ENCODE measurements at regions not wholly inside any gene's neighbourhood (a gene's known extent, or its start where the extent isn't known, plus 50 kb on each side); places are given as distances from the start of the nearest gene placed in this dataset.

GRCh38 chr9:20291201-20291600 is 331.1 kb downstream of the MLLT3 start:
- Mint-ChIP-seq H3K27me3 (peaks cover 13 to 21% of the 10 kb centered on the region in 2 donors), H3K4me3 (no peak overlapping the region), H3K9me3 (peaks cover 0 to 3% of the 10 kb centered on the region in 2 donors), H3K4me1 (peaks cover 0 to 9% of the 10 kb centered on the region in 2 donors), H3K36me3 (no peaks in the 10 kb centered on the region), H3K27ac (no peak overlapping the region)
- ATAC-seq (replicated peaks) (no peak), DNase-seq (no peak)

DNA sequence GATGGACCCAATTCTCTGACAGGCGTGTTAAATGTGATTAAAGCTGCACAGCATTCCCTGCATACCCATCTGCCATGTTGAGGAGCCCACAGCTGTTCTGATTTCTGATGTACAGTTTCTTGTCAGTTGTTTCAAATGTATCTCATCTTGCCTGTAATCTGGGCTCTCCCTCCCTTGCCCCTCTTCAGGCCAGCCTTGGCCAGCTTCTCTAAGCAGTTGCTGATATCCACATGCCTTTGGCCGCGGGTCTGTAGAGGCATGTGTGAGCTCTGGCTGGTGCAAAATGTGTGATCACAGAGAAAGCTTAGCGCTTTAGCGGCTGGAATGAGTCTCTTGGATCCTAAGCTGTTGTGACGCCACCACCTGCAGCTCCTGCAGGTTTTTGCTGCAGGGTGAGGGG is 332.0 kb downstream of the MLLT3 start:
- H3K4me3 Mint-ChIP-seq = no peak overlapping the region
- no peak overlapping the region for H3K27ac Mint-ChIP-seq
- peaks cover 0 to 11% of the 10 kb centered on the region in 2 donors for H3K4me1 Mint-ChIP-seq
- H3K27me3 Mint-ChIP-seq = peaks cover 13 to 21% of the 10 kb centered on the region in 2 donors
- ATAC-seq (replicated peaks) (no peak), DNase-seq (no peak)
- peaks cover 0 to 3% of the 10 kb centered on the region in 2 donors for H3K9me3 Mint-ChIP-seq
- no peaks in the 10 kb centered on the region for H3K36me3 Mint-ChIP-seq

DNA sequence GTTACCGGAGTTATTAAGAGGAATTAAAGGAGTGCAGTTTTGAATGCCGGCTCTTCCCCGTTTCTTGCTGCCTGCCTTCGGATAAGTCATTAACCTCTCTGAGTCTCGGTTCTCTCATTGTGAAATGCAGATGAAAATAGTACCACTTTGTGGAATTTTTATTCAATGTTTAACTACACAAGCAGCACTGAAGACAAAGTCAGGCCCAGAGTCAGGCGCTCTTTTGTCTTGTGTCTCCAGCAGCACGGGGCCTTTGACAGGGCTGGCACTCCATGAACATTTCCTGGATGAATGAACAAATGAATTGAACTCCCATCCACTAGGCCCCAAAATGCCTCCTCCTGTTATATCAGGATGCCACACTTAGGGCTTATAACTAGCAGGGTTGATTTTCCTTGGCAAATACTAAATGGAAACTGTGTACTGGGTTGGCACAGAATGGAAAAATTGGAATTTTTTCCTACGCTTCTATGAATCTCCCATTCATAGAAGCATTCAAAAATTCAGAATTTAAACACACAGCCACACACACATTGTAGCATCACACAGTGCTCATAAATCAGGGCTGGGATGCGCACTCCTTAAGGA is 332.8 kb downstream of the MLLT3 start:
- ATAC-seq (replicated peaks) (no peak), DNase-seq (no peak)
- Mint-ChIP-seq H3K9me3 (peaks cover 0 to 3% of the 10 kb centered on the region in 2 donors), H3K36me3 (no peaks in the 10 kb centered on the region), H3K27me3 (peaks cover 13 to 21% of the 10 kb centered on the region in 2 donors), H3K4me3 (no peak overlapping the region), H3K27ac (no peak overlapping the region), H3K4me1 (peaks cover 0 to 11% of the 10 kb centered on the region in 2 donors)

- no peak for DNase-seq
- H3K9me3 Mint-ChIP-seq = peaks cover 0 to 1% of the 10 kb centered on the region in 2 donors
- H3K36me3 Mint-ChIP-seq = no peaks in the 10 kb centered on the region
- peaks cover 0 to 11% of the 10 kb centered on the region in 2 donors for H3K4me1 Mint-ChIP-seq
- ATAC-seq (replicated peaks) = no peak
- no peak overlapping the region for H3K4me3 Mint-ChIP-seq
- peaks cover 8 to 16% of the 10 kb centered on the region in 2 donors for H3K27me3 Mint-ChIP-seq
- no peak overlapping the region for H3K27ac Mint-ChIP-seq
Observed at GRCh38 chr9:20286969-20287368, 335.3 kb downstream of the MLLT3 start.

DNA sequence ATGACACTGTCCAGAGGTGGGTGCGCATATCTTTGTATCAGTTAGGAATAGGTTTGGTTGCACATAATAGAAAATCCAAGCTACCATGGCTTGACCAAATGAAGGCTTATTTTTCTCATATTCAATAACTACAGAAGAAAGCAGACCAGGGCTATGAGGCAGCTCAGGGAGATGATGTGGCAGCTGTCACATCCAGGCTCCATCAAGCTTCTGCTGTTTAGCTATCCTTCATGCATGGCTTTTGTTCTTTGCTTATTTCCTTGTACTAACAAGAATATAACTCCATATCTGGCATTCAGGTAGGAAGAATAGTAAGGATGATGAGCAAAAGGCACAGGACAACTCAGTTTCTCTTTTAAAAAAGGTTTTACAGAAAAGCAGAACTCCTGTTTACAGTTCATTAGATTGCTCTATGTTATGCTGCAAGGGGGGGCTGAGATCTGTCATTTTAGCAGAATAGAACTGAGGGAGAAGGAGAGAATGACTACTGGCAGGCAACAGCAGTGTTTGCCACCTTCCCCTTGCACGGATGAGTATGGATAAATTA is 336.1 kb downstream of the MLLT3 start:
- H3K4me3 Mint-ChIP-seq = no peak overlapping the region
- peaks cover 0 to 11% of the 10 kb centered on the region in 2 donors for H3K4me1 Mint-ChIP-seq
- no peaks in the 10 kb centered on the region for H3K9me3 Mint-ChIP-seq
- no peak overlapping the region for H3K27ac Mint-ChIP-seq
- H3K36me3 Mint-ChIP-seq = no peaks in the 10 kb centered on the region
- ATAC-seq (replicated peaks) (no peak), DNase-seq (no peak)
- peaks cover 4 to 10% of the 10 kb centered on the region in 2 donors for H3K27me3 Mint-ChIP-seq

DNA sequence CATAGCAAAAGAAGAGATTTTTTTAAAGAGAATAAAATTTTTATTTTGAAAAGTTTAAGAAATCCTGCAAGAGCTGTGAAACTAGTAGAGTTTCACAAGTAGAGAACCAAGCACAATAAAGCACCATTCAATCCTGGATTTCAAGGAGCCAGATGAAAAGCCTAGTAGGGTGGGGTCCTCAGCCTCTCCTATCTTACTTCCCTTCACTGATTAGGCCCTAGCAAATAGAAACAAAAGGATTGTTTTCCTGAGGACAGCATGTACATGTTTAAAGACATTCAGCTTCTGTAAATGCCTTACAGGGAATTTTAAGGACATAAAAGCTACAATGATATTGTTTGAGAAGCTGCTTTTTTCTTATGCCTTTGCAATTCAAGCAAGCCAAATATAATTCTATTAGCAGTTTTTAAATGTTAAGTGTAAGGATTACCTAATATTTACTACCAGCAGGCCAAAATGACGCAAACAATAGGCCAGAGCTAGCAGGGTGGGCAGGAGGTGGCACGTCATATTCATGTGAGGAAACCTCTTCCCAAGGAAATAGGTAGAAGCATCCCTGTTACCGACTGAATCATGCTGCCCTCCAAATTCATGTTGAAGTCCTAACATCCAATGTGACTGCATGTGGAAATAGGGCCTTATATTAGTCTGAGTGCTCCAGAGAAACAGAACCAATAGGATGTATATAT is 337.6 kb downstream of the MLLT3 start:
- no peak for DNase-seq
- no peak for ATAC-seq (replicated peaks)
- H3K36me3 Mint-ChIP-seq = no peaks in the 10 kb centered on the region
- no peak overlapping the region for H3K27ac Mint-ChIP-seq
- peaks cover 4 to 5% of the 10 kb centered on the region in 2 donors for H3K27me3 Mint-ChIP-seq
- no peaks in the 10 kb centered on the region for H3K9me3 Mint-ChIP-seq
- H3K4me3 Mint-ChIP-seq = no peak overlapping the region
- H3K4me1 Mint-ChIP-seq = peaks cover 2 to 11% of the 10 kb centered on the region in 2 donors

DNA sequence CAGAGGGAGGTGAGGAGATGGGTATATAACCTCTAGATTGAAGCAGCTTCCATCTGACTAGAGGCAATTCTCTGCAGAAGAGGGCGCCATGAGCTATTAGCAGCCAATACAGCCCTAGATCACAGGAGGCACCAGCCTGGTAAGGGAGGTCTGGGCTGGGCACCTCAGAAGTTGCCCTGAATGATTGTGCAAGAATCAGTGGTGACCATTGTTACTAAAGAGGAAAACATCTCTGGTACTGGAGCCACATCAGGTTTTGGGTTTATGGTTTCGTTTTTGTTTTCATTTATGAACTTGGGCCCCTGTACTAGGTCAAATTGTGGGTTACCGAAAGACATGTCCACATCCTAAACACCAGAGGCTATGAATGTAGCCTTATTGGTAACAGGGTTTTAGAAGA is 342.0 kb downstream of the MLLT3 start:
- no peak overlapping the region for H3K27ac Mint-ChIP-seq
- H3K36me3 Mint-ChIP-seq = peaks cover 3 to 4% of the 10 kb centered on the region in 2 donors
- H3K4me3 Mint-ChIP-seq = no peak overlapping the region
- ATAC-seq (replicated peaks) (no peak), DNase-seq (no peak)
- peaks cover 8 to 18% of the 10 kb centered on the region in 2 donors for H3K9me3 Mint-ChIP-seq
- peaks cover 4 to 5% of the 10 kb centered on the region in 2 donors for H3K27me3 Mint-ChIP-seq
- H3K4me1 Mint-ChIP-seq = peaks cover 0 to 2% of the 10 kb centered on the region in 2 donors

DNA sequence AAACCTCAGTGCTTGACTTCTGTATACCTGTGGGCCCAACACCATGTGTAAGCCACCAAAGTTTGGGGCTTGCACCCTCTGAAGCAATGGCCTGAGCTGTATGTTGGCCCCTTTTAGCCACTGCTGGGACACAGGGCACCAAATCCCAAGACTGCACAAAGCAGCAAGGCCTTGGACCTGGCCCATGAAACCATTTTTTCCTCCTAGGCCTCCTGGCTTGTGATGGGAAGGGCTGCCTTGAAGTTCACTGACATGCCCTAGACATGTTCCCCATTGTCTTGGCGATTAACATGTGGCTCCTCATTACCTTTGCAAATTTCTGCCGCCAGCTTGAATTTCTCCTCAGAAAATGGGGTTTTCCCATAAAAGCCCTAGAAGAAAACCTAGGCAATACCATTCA is 345.5 kb downstream of the MLLT3 start:
- H3K4me3 Mint-ChIP-seq = no peak overlapping the region
- peaks cover 3 to 4% of the 10 kb centered on the region in 2 donors for H3K36me3 Mint-ChIP-seq
- peaks cover 8 to 18% of the 10 kb centered on the region in 2 donors for H3K9me3 Mint-ChIP-seq
- DNase-seq (no peak), ATAC-seq (replicated peaks) (no peak)
- H3K27ac Mint-ChIP-seq = no peak overlapping the region
- H3K27me3 Mint-ChIP-seq = peaks cover 11 to 16% of the 10 kb centered on the region in 2 donors
- H3K4me1 Mint-ChIP-seq = peaks cover 0 to 2% of the 10 kb centered on the region in 2 donors

DNA sequence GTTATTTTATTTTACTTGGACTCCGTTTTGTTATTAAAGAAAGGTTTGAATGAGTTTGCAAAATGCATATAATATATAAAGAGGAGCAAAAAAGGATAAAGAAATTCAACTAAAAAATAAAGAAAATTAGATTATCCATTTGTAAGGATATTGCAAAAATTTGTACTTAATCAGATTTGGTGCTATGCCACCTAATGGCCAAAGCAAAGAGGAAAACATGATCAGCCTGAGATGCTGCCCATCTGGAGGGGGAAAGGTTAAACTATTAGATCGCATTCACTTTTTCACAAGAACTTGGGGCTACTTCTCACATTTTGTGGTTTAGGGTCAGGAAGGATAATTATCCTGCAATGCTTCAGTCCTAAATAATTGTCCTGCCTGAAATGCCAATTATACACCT is 350.6 kb downstream of the MLLT3 start:
- Mint-ChIP-seq H3K4me1 (peaks cover 0 to 2% of the 10 kb centered on the region in 2 donors), H3K36me3 (peaks cover 3 to 7% of the 10 kb centered on the region in 2 donors), H3K27ac (no peak overlapping the region), H3K4me3 (no peak overlapping the region), H3K9me3 (peaks cover 0 to 9% of the 10 kb centered on the region in 2 donors), H3K27me3 (peaks cover 21 to 24% of the 10 kb centered on the region in 2 donors)
- ATAC-seq (replicated peaks) (no peak), DNase-seq (no peak)

DNA sequence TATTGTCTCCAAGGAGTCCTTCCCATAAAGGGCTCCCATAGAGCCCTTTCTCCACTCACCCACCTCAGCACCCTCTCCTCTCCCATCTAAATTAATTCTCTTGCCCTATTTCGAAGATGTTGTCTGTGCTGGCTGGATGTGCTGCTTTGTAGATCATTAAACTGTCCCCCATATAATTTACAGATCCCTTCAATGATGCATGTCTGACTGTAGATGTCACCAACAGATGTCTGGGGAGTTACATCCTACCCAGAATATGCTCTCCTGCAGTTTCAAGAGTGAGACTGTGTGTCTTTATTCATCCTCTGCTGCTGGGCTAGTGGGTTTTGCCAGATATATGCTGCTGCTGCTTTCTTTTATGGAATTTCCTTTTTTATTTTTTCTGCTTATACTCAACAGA is 351.2 kb downstream of the MLLT3 start:
- Mint-ChIP-seq H3K4me3 (no peak overlapping the region), H3K4me1 (peaks cover 0 to 2% of the 10 kb centered on the region in 2 donors), H3K27ac (no peak overlapping the region), H3K36me3 (peaks cover 7% of the 10 kb centered on the region in 2 donors), H3K9me3 (peaks cover 4 to 7% of the 10 kb centered on the region in 2 donors), H3K27me3 (peaks cover 24% of the 10 kb centered on the region in 2 donors)
- no peak for ATAC-seq (replicated peaks)
- no peak for DNase-seq

DNA sequence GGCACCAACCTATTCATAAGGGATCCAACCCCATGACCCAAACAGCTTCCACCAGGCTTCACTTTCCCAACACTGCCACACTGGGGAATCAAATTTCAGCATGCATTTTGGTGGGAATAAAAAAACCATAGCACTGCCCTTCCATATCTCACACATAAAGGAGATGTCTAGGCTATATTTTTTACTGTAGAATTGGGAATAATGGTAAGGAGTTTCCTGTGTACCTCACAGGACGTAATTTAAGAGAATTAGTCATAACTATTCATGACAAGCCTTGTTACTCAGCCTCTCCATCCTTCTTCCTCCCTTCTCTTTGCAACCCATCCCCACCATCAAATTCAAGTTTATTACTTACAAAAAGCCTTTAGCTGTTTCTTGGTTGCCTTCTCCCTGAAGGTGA is 352.1 kb downstream of the MLLT3 start:
- H3K27me3 Mint-ChIP-seq = peaks cover 24 to 26% of the 10 kb centered on the region in 2 donors
- H3K4me1 Mint-ChIP-seq = peaks cover 0 to 2% of the 10 kb centered on the region in 2 donors
- H3K4me3 Mint-ChIP-seq = no peak overlapping the region
- no peak for DNase-seq
- H3K27ac Mint-ChIP-seq = no peak overlapping the region
- H3K9me3 Mint-ChIP-seq = peaks cover 5 to 6% of the 10 kb centered on the region in 2 donors
- ATAC-seq (replicated peaks) = no peak
- peaks cover 7% of the 10 kb centered on the region in 2 donors for H3K36me3 Mint-ChIP-seq

DNA sequence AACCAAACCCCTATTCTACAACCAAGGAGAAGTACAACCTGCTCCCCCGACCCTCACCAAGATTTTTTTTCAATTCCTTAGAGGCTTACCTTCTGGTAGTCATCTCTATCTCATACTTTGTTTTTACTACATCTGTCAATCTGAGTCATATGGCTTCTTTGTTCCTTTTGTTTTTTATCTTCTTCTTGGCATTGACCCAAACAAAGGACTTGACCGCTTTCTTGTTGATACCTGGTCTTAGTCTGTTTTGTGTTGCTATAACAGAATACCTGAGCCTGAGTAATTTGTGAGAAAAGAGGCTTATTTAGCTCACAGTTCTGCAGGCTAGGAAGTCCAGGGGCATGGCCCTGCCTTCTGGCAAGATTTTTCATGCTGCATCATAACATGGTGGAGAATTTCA is 352.7 kb downstream of the MLLT3 start:
- Mint-ChIP-seq H3K27me3 (peaks cover 24 to 26% of the 10 kb centered on the region in 2 donors), H3K4me1 (peaks cover 0 to 2% of the 10 kb centered on the region in 2 donors), H3K36me3 (peaks cover 7 to 10% of the 10 kb centered on the region in 2 donors), H3K4me3 (no peak overlapping the region), H3K9me3 (peaks cover 5 to 6% of the 10 kb centered on the region in 2 donors), H3K27ac (no peak overlapping the region)
- no peak for DNase-seq
- ATAC-seq (replicated peaks) = no peak

DNA sequence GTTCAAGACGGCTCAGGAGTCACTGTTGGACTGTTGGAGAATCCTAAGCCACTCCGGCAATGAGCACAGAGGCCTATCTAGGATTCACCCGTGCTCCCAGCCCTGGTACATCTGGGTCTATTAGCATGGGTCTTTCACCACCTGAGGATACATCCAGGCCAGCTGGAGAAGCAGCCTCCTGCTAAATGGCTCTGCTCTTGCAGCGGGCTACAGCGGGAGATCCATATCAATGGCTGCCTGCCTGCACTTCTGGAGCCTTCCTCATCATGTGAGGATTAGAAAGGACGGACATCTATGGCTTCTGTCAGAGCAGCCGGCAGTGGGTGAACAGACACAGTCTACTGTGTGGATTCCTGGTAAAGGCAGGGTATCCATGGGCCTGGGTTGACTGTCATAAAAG is 357.4 kb downstream of the MLLT3 start:
- H3K4me1 Mint-ChIP-seq = no peaks in the 10 kb centered on the region
- DNase-seq = no peak
- H3K4me3 Mint-ChIP-seq = no peak overlapping the region
- peaks cover 7 to 10% of the 10 kb centered on the region in 2 donors for H3K36me3 Mint-ChIP-seq
- no peak overlapping the region for H3K27ac Mint-ChIP-seq
- peaks cover 5 to 6% of the 10 kb centered on the region in 2 donors for H3K9me3 Mint-ChIP-seq
- H3K27me3 Mint-ChIP-seq = peaks cover 8 to 13% of the 10 kb centered on the region in 2 donors
- no peak for ATAC-seq (replicated peaks)

- DNase-seq (no peak), ATAC-seq (replicated peaks) (no peak)
- Mint-ChIP-seq H3K4me1 (no peaks in the 10 kb centered on the region), H3K4me3 (no peak overlapping the region), H3K27me3 (peaks cover 0 to 10% of the 10 kb centered on the region in 2 donors), H3K9me3 (peaks cover 5 to 6% of the 10 kb centered on the region in 2 donors), H3K27ac (no peak overlapping the region), H3K36me3 (peaks cover 5 to 10% of the 10 kb centered on the region in 2 donors)
Observed at GRCh38 chr9:20262611-20263010, 359.7 kb downstream of the MLLT3 start.
